ENCODE measurements at regions not wholly inside any gene's neighbourhood (a gene's known extent, or its start where the extent isn't known, plus 50 kb on each side); places are given as distances from the start of the nearest gene placed in this dataset.

DNA sequence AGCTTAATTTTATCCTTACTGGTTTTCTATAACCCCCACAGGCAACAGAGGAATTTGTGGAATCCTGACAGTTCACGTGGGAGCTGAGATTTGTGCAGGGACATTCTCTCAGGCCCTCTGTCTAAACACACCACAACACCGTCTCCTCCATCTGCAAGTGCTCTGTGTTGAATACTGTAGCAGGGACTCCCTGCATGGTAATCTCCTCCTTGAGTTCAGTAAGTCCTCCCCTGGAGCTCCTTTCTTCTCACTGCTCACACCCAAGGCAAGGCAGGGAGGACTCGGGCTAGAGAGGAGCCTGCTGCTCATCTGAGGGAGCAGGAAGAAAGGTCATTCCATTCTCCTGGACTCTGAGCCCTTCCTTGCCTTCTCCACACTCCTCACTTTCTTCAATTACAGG lies 348.2 kb downstream of the KCTD12 start:
- no peak for DNase-seq (ENCODE audit: low spot score)
- no peaks in the 10 kb centered on the region for H3K36me3 ChIP-seq (ENCODE audit: control insufficient read depth in 4 of 4, insufficient read depth in 3 of 4, low read depth in 1 of 4, low read length in 3 of 4)
- H3K4me1 ChIP-seq (ENCODE audit: control insufficient read depth in 4 of 4, insufficient read depth in 4 of 4, low read length in 3 of 4) = no peaks in the 10 kb centered on the region
- H3K9ac ChIP-seq (ENCODE audit: low read depth in 1 of 2, low read length in 2 of 2) = no peak overlapping the region
- WGBS = 46% methylated on average over 3 of the region's 3 CpGs
- no peaks in the 10 kb centered on the region for H3K27me3 ChIP-seq (ENCODE audit: control insufficient read depth in 4 of 4, insufficient read depth in 4 of 4, low read length in 3 of 4)
- no peak overlapping the region for H3K4me3 ChIP-seq (ENCODE audit: low read depth in 1 of 3, low read length in 3 of 3)
- no peaks in the 10 kb centered on the region for H3K9me3 ChIP-seq (ENCODE audit: control insufficient read depth in 4 of 4, low read length in 3 of 4)
- no peak for TF ChIP-seq FOXA1 (IDR thresholded peaks at IDR 0.05)
- TF ChIP-seq RXRA (IDR thresholded peaks at IDR 0.05) = no peak
- no peak for TF ChIP-seq RAD21 (IDR thresholded peaks at IDR 0.05)
- TF ChIP-seq SP1 (IDR thresholded peaks at IDR 0.05) = no peak
- TF ChIP-seq EGR1 (IDR thresholded peaks at IDR 0.05; ENCODE audit: low read depth in 2 of 2) = no peak
- TF ChIP-seq, protein P1, sequence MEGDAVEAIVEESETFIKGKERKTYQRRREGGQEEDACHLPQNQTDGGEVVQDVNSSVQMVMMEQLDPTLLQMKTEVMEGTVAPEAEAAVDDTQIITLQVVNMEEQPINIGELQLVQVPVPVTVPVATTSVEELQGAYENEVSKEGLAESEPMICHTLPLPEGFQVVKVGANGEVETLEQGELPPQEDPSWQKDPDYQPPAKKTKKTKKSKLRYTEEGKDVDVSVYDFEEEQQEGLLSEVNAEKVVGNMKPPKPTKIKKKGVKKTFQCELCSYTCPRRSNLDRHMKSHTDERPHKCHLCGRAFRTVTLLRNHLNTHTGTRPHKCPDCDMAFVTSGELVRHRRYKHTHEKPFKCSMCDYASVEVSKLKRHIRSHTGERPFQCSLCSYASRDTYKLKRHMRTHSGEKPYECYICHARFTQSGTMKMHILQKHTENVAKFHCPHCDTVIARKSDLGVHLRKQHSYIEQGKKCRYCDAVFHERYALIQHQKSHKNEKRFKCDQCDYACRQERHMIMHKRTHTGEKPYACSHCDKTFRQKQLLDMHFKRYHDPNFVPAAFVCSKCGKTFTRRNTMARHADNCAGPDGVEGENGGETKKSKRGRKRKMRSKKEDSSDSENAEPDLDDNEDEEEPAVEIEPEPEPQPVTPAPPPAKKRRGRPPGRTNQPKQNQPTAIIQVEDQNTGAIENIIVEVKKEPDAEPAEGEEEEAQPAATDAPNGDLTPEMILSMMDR (IDR thresholded peaks at IDR 0.05; ENCODE audit: low read depth, low read length, missing input control) = no peak
- TF ChIP-seq YY1 (IDR thresholded peaks at IDR 0.05) = no peak
- no peak for TF ChIP-seq TAF1 (conservative IDR thresholded peaks at IDR 0.05)
- TF ChIP-seq NR2F2 (IDR thresholded peaks at IDR 0.05) = no peak
- no peak for TF ChIP-seq JUND (IDR thresholded peaks at IDR 0.05)
- no peak for TF ChIP-seq HNF4G (IDR thresholded peaks at IDR 0.05)
- no peak for TF ChIP-seq HNF4A (conservative IDR thresholded peaks at IDR 0.05)
- TF ChIP-seq, protein P2, sequence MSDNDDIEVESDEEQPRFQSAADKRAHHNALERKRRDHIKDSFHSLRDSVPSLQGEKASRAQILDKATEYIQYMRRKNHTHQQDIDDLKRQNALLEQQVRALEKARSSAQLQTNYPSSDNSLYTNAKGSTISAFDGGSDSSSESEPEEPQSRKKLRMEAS (IDR thresholded peaks at IDR 0.05) = no peak
- TF ChIP-seq GABPA (IDR thresholded peaks at IDR 0.05 in 1 of 2, conservative IDR thresholded peaks at IDR 0.05 in 1 of 2) = no peak
- TF ChIP-seq, protein P3, sequence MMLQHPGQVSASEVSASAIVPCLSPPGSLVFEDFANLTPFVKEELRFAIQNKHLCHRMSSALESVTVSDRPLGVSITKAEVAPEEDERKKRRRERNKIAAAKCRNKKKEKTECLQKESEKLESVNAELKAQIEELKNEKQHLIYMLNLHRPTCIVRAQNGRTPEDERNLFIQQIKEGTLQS (IDR thresholded peaks at IDR 0.05) = no peak
- TF ChIP-seq, protein P4, sequence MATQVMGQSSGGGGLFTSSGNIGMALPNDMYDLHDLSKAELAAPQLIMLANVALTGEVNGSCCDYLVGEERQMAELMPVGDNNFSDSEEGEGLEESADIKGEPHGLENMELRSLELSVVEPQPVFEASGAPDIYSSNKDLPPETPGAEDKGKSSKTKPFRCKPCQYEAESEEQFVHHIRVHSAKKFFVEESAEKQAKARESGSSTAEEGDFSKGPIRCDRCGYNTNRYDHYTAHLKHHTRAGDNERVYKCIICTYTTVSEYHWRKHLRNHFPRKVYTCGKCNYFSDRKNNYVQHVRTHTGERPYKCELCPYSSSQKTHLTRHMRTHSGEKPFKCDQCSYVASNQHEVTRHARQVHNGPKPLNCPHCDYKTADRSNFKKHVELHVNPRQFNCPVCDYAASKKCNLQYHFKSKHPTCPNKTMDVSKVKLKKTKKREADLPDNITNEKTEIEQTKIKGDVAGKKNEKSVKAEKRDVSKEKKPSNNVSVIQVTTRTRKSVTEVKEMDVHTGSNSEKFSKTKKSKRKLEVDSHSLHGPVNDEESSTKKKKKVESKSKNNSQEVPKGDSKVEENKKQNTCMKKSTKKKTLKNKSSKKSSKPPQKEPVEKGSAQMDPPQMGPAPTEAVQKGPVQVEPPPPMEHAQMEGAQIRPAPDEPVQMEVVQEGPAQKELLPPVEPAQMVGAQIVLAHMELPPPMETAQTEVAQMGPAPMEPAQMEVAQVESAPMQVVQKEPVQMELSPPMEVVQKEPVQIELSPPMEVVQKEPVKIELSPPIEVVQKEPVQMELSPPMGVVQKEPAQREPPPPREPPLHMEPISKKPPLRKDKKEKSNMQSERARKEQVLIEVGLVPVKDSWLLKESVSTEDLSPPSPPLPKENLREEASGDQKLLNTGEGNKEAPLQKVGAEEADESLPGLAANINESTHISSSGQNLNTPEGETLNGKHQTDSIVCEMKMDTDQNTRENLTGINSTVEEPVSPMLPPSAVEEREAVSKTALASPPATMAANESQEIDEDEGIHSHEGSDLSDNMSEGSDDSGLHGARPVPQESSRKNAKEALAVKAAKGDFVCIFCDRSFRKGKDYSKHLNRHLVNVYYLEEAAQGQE (IDR thresholded peaks at IDR 0.05) = no peak
- no peak for TF ChIP-seq FOXA2 (IDR thresholded peaks at IDR 0.05)
- TF ChIP-seq, protein P5, sequence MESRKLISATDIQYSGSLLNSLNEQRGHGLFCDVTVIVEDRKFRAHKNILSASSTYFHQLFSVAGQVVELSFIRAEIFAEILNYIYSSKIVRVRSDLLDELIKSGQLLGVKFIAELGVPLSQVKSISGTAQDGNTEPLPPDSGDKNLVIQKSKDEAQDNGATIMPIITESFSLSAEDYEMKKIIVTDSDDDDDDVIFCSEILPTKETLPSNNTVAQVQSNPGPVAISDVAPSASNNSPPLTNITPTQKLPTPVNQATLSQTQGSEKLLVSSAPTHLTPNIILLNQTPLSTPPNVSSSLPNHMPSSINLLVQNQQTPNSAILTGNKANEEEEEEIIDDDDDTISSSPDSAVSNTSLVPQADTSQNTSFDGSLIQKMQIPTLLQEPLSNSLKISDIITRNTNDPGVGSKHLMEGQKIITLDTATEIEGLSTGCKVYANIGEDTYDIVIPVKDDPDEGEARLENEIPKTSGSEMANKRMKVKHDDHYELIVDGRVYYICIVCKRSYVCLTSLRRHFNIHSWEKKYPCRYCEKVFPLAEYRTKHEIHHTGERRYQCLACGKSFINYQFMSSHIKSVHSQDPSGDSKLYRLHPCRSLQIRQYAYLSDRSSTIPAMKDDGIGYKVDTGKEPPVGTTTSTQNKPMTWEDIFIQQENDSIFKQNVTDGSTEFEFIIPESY (IDR thresholded peaks at IDR 0.05) = no peak
- no peak overlapping the region for H3K27ac ChIP-seq (ENCODE audit: low read depth in 1 of 2, low read length in 2 of 2)

Data from liver (tissue), 8 donors.